ENCODE measurements at regions not wholly inside any gene's neighbourhood (a gene's known extent, or its start where the extent isn't known, plus 50 kb on each side); places are given as distances from the start of the nearest gene placed in this dataset.
"Not testable (repeated sequence)": the region's sequence is repeated elsewhere in the genome, so short reads cannot be mapped to it uniquely, and the experiment has no call there.

- in situ Hi-C loops (cut with HindIII; ENCODE audit: low sequenced_read_pairs): no loop called here
- DNase-seq (ENCODE audit: low spot score): no peak
Observed at GRCh38 chr16:87145181-87146176, 171.7 kb downstream of the C16orf95 start.

GRCh38 chr16:87146676-87147075 lies 170.5 kb downstream of the C16orf95 start:
- DNase-seq (ENCODE audit: low spot score): no peak
- in situ Hi-C loops (cut with HindIII; ENCODE audit: low sequenced_read_pairs): no loop called here

GRCh38 chr16:87149051-87149450 lies 168.1 kb downstream of the C16orf95 start:
- DNase-seq (ENCODE audit: low spot score): no peak

GRCh38 chr16:87150262-87150661 lies 166.9 kb downstream of the C16orf95 start:
- in situ Hi-C loops (cut with HindIII; ENCODE audit: low sequenced_read_pairs): no loop called here
- DNase-seq (ENCODE audit: low spot score): no peak

More at GRCh38 chr16:87149051-87149450, 168.1 kb downstream of the C16orf95 start:
- in situ Hi-C loops (cut with HindIII; ENCODE audit: low sequenced_read_pairs): no loop called here

GRCh38 chr16:87150681-87151280 lies 166.4 kb downstream of the C16orf95 start:
- in situ Hi-C loops (cut with HindIII; ENCODE audit: low sequenced_read_pairs): no loop called here

GRCh38 chr16:87152221-87152755 lies 164.9 kb downstream of the C16orf95 start:
- in situ Hi-C loops (cut with HindIII; ENCODE audit: low sequenced_read_pairs): no loop called here
- DNase-seq (ENCODE audit: low spot score): no peak

More at GRCh38 chr16:87150681-87151280, 166.4 kb downstream of the C16orf95 start:
- DNase-seq (ENCODE audit: low spot score): no peak

GRCh38 chr16:87153326-87153725 lies 163.9 kb downstream of the C16orf95 start:
- DNase-seq (ENCODE audit: low spot score): no peak
- in situ Hi-C loops (cut with HindIII; ENCODE audit: low sequenced_read_pairs): no loop called here

GRCh38 chr16:87155315-87155714 lies 161.9 kb downstream of the C16orf95 start:
- DNase-seq (ENCODE audit: low spot score); in situ Hi-C loops (cut with HindIII; ENCODE audit: low sequenced_read_pairs): not testable (repeated sequence)

GRCh38 chr16:87156195-87156594 lies 161.0 kb downstream of the C16orf95 start:
- in situ Hi-C loops (cut with HindIII; ENCODE audit: low sequenced_read_pairs): no loop called here
- DNase-seq (ENCODE audit: low spot score): no peak

- DNase-seq (ENCODE audit: low spot score): no peak
- in situ Hi-C loops (cut with HindIII; ENCODE audit: low sequenced_read_pairs): no loop called here
Observed at GRCh38 chr16:87160234-87160636, 157.0 kb downstream of the C16orf95 start.

GRCh38 chr16:87160701-87161337 lies 156.4 kb downstream of the C16orf95 start:
- in situ Hi-C loops (cut with HindIII; ENCODE audit: low sequenced_read_pairs): no loop called here
- DNase-seq (ENCODE audit: low spot score): no peak

- in situ Hi-C loops (cut with HindIII; ENCODE audit: low sequenced_read_pairs); DNase-seq (ENCODE audit: low spot score): not testable (repeated sequence)
Observed at GRCh38 chr16:87161410-87161809, 155.8 kb downstream of the C16orf95 start.

GRCh38 chr16:87161822-87162676 lies 155.1 kb downstream of the C16orf95 start:
- no peak for DNase-seq (ENCODE audit: low spot score)
- in situ Hi-C loops (cut with HindIII; ENCODE audit: low sequenced_read_pairs): no loop called here

GRCh38 chr16:87162799-87163198 lies 154.4 kb downstream of the C16orf95 start:
- in situ Hi-C loops (cut with HindIII; ENCODE audit: low sequenced_read_pairs); DNase-seq (ENCODE audit: low spot score): not testable (repeated sequence)

GRCh38 chr16:87163637-87164036 lies 153.6 kb downstream of the C16orf95 start:
- DNase-seq (ENCODE audit: low spot score): no peak
- in situ Hi-C loops (cut with HindIII; ENCODE audit: low sequenced_read_pairs): no loop called here

GRCh38 chr16:87165151-87165550 lies 152.0 kb downstream of the C16orf95 start:
- DNase-seq (ENCODE audit: low spot score): no peak
- in situ Hi-C loops (cut with HindIII; ENCODE audit: low sequenced_read_pairs): no loop called here

- in situ Hi-C loops (cut with HindIII; ENCODE audit: low sequenced_read_pairs): no loop called here
- DNase-seq (ENCODE audit: low spot score): no peak
Observed at GRCh38 chr16:87165885-87166284, 151.3 kb downstream of the C16orf95 start.

- DNase-seq (ENCODE audit: low spot score): no peak
- in situ Hi-C loops (cut with HindIII; ENCODE audit: low sequenced_read_pairs): no loop called here
Observed at GRCh38 chr16:87166321-87166720, 150.9 kb downstream of the C16orf95 start.

- no peak for DNase-seq (ENCODE audit: low spot score)
- in situ Hi-C loops (cut with HindIII; ENCODE audit: low sequenced_read_pairs): no loop called here
Observed at GRCh38 chr16:87166934-87167333, 150.3 kb downstream of the C16orf95 start.

Measured in G401 (cell line).